Heart left ventricle (tissue), 16 donors: ENCODE measurements at regions not wholly inside any gene's neighbourhood (a gene's known extent, or its start where the extent isn't known, plus 50 kb on each side); places are given as distances from the start of the nearest gene placed in this dataset.
A peak's percentile ranks its signal among the peaks of the same experiment; 100 is the strongest.

Experiments
- ATAC-seq, 4 donors: fragments of 200-7000 bp; cut with Tn5 transposase; one replicate each; pipeline ENCODE4 v1.9.1; 2020 to 2022; ENCODE audit warnings: moderate library complexity in 4 of 4, mild to moderate bottlenecking in 3 of 4, moderate number of reproducible peaks in 1 of 4
- DNase-seq, 5 donors: peaks; one replicate each; pipeline ENCODE4 v3.0.0-alpha.2; 2020
- H3K27ac ChIP-seq, 12 donors: fragments of 200-600 bp; sonication (generic) in 4 of 12; one replicate each; pipeline versions ENCODE4 v1.5.0 to v1.8.0; 2016 to 2022; ENCODE audit warnings: mild to moderate bottlenecking in 2 of 12
- H3K27me3 ChIP-seq, 9 donors: fragments of 200-600 bp; sonication (generic) in 2 of 9; one replicate each; pipeline versions ENCODE4 v1.5.1 to v1.8.0; 2016 to 2022; ENCODE audit warnings: mild to moderate bottlenecking in 3 of 9
- H3K36me3 ChIP-seq, 9 donors: fragments of 200-600 bp; sonication (generic) in 2 of 9; one replicate each; pipeline versions ENCODE4 v1.5.0 to v1.8.0; 2018 to 2022; ENCODE audit warnings: mild to moderate bottlenecking in 2 of 9
- H3K4me1 ChIP-seq, 12 donors: fragments of 200-600 bp; sonication (generic) in 4 of 12; one replicate each; pipeline versions ENCODE4 v1.5.0 to v1.8.0; 2016 to 2022; ENCODE audit warnings: mild to moderate bottlenecking in 3 of 12
- H3K4me3 ChIP-seq, 12 donors: fragments of 200-600 bp; sonication (generic) in 4 of 12; one replicate each; pipeline versions ENCODE4 v1.5.0 to v1.8.0; 2017 to 2022; ENCODE audit warnings: mild to moderate bottlenecking in 9 of 12, moderate library complexity in 4 of 12
- H3K9me3 ChIP-seq, 12 donors: fragments of 200-600 bp; sonication (generic) in 4 of 12; one replicate each; pipeline versions ENCODE4 v1.5.0 to v1.8.0; 2016 to 2022; ENCODE audit warnings: mild to moderate bottlenecking in 1 of 12
- CTCF ChIP-seq, 12 donors: fragments of 200-600 bp; sonication (generic) in 4 of 12; IDR thresholded peaks; one replicate each; pipeline versions ENCODE4 v1.5.0 to v1.8.0; 2018 to 2022; ENCODE audit warnings: antibody characterized with exemption in 12 of 12, mild to moderate bottlenecking in 5 of 12
- POLR2A ChIP-seq, 2 donors: fragments of 450-650 bp; IDR thresholded peaks; one replicate each; pipeline ENCODE4 v1.6.1; 2017; ENCODE audit warnings: antibody characterized with exemption in 2 of 2, mild to moderate bottlenecking in 2 of 2, moderate library complexity in 2 of 2
- WGBS, 4 donors: extraction: QIAGEN DNeasy Blood & Tissue Kit in 2 of 4; methylation state at CpG; one replicate each; pipeline versions ENCODE4 v1.1.5 to v1.1.7; 2013 to 2018; 5-methylcytosine and 5-hydroxymethylcytosine counted together
- intact Hi-C, 10 donors: fragments of 100-400 bp; cut with DNase I; formaldehyde crosslinking; loops; one replicate each; pipeline versions ENCODE4 v1.11.1 to v1.14.2; 2022
- donor health status: ischemic (EF 13 %, LVEDD 7.1; RV severe dilation, severe dysfunction).
- donor health status: healthy with polysubstance abuse.
- donor health status: DM: no; HTN: yes; CAD: no.
- donor health status: DM: no; HTN: no; CAD: no.
- donor health status: ischemic (EF 25% LVEDD 6.9; RV normal size, moderate dysfunction).
- donor health status: ischemic (EF 25% LVEDD 5.7; RV mildly dilated, moderate dysfunction).
- donor health status: healthy.
- donor health status: DM: yes; HTN: yes; CAD: no.
- donor health status: ischemic (EF 35%, LVEDD 5.7; RV mildly dilated, moderate dysfunction).
- donor health status: nonischemic (EF 11% LVEDD 7.7; RV severe dilation, severe dysfunction).
- donor health status: DM: yes; HTN: yes; CAD: no.
- donor health status: PGD.
- donor health status: ischemic (EF 29% LVEDD 5.4; RV normal size, mild dysfunction).
- donor health status: nonischemic (EF 23%, LVEDD 6.1; RV moderate dilation, normal function).

- Histone ChIP-seq H3K27ac (no peak overlapping the region), H3K4me3 (no peak overlapping the region), H3K9me3 (peaks cover 0 to 2% (median 0%) of the 10 kb centered on the region in 12 donors), H3K27me3 (no peaks in the 10 kb centered on the region), H3K4me1 (no peaks in the 10 kb centered on the region), H3K36me3 (no peaks in the 10 kb centered on the region)
- intact Hi-C loops = no loop called here
- 45 to 71% (median 59%) methylated on average over 1 of the region's 1 CpG for WGBS, 4 donors
- TF ChIP-seq POLR2A (IDR thresholded peaks at IDR 0.05) = no peak
- TF ChIP-seq CTCF (IDR thresholded peaks at IDR 0.05) = no peak
- ATAC-seq (peak in 1 of 4 donors; percentile 22), DNase-seq (no peak)
Observed at GRCh38 chr12:107570721-107571120, 114.9 kb upstream of the PWP1 start.

- DNase-seq (no peak), ATAC-seq (no peak)
- Histone ChIP-seq H3K4me1 (no peaks in the 10 kb centered on the region), H3K9me3 (peaks cover 0 to 2% (median 0%) of the 10 kb centered on the region in 12 donors), H3K27ac (no peak overlapping the region), H3K27me3 (no peaks in the 10 kb centered on the region), H3K4me3 (no peak overlapping the region), H3K36me3 (no peaks in the 10 kb centered on the region)
- 89 to 94% (median 91%) methylated on average over 7 of the region's 7 CpGs for WGBS, 4 donors
- intact Hi-C loops = no loop called here
- TF ChIP-seq POLR2A (IDR thresholded peaks at IDR 0.05) = no peak
- TF ChIP-seq CTCF (IDR thresholded peaks at IDR 0.05) = no peak
Observed at GRCh38 chr12:107571492-107571891, 114.1 kb upstream of the PWP1 start.

GRCh38 chr12:107574691-107575090 lies 110.9 kb upstream of the PWP1 start:
- DNase-seq = no peak
- H3K9me3 ChIP-seq = peaks cover 0 to 2% (median 0%) of the 10 kb centered on the region in 12 donors
- TF ChIP-seq CTCF (IDR thresholded peaks at IDR 0.05) (no peak), POLR2A (IDR thresholded peaks at IDR 0.05) (no peak)
- H3K36me3 ChIP-seq = no peaks in the 10 kb centered on the region
- intact Hi-C loops = no loop called here
- WGBS, 4 donors = 75 to 83% (median 81%) methylated on average over 4 of the region's 4 CpGs
- H3K27ac ChIP-seq = no peak overlapping the region
- no peaks in the 10 kb centered on the region for H3K4me1 ChIP-seq
- no peak overlapping the region for H3K4me3 ChIP-seq
- no peak for ATAC-seq
- H3K27me3 ChIP-seq = peaks cover 0 to 3% (median 0%) of the 10 kb centered on the region in 9 donors

- peaks cover 0 to 8% (median 0%) of the 10 kb centered on the region in 12 donors for H3K4me1 ChIP-seq
- no peaks in the 10 kb centered on the region for H3K9me3 ChIP-seq
- peak in 1 of 4 donors; percentile 43 for ATAC-seq
- peaks cover 0 to 34% (median 8%) of the 10 kb centered on the region in 9 donors for H3K27me3 ChIP-seq
- no peak for DNase-seq
- H3K4me3 ChIP-seq = peak overlapping the region in 8 of 12 donors; percentile 7 to 40 (median 29)
- H3K27ac ChIP-seq = no peak overlapping the region
- peak in 1 of 12 donors; percentile 13 for TF ChIP-seq CTCF (IDR thresholded peaks at IDR 0.05)
- TF ChIP-seq POLR2A (IDR thresholded peaks at IDR 0.05) = no peak
- intact Hi-C loops = no loop called here
- 17 to 33% (median 26%) methylated on average over 22 to 66 of the region's 66 CpGs for WGBS, 4 donors
- no peaks in the 10 kb centered on the region for H3K36me3 ChIP-seq
Observed at GRCh38 chr12:107580750-107581618, 104.6 kb upstream of the PWP1 start.
